ENCODE measurements at regions not wholly inside any gene's neighbourhood (a gene's known extent, or its start where the extent isn't known, plus 50 kb on each side); places are given as distances from the start of the nearest gene placed in this dataset.

GRCh38 chr14:26209699-26210098 is 388.1 kb downstream of the NOVA1 start:
- DNase-seq (ENCODE audit: low read depth) = no peak
- TF ChIP-seq, protein P1, sequence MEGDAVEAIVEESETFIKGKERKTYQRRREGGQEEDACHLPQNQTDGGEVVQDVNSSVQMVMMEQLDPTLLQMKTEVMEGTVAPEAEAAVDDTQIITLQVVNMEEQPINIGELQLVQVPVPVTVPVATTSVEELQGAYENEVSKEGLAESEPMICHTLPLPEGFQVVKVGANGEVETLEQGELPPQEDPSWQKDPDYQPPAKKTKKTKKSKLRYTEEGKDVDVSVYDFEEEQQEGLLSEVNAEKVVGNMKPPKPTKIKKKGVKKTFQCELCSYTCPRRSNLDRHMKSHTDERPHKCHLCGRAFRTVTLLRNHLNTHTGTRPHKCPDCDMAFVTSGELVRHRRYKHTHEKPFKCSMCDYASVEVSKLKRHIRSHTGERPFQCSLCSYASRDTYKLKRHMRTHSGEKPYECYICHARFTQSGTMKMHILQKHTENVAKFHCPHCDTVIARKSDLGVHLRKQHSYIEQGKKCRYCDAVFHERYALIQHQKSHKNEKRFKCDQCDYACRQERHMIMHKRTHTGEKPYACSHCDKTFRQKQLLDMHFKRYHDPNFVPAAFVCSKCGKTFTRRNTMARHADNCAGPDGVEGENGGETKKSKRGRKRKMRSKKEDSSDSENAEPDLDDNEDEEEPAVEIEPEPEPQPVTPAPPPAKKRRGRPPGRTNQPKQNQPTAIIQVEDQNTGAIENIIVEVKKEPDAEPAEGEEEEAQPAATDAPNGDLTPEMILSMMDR (conservative IDR thresholded peaks at IDR 0.05; ENCODE audit: low read depth, low read length) = no peak

DNA sequence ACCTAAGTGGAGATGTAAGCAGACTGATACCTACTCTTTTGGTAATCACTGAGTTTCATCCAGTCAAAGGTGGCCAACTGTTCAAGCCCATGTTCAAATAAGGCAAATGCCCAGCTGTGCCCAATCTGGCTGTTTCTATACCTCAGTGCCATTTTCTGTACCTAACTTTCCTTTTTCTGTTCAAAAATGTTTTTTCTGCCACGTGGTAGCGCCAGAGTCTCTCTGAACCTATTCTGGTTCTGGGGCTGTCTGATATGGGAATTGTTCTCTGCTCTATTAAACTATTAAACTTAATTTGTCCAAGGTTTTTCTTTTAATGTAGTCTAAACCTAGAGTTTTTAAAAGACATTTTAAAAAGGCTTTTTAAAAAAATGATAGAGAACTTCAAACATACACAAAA is 391.2 kb downstream of the NOVA1 start:
- no peak for DNase-seq (ENCODE audit: low read depth)
- TF ChIP-seq, protein P1 (conservative IDR thresholded peaks at IDR 0.05; ENCODE audit: low read depth, low read length) = no peak

More at GRCh38 chr14:26209699-26210098, 388.1 kb downstream of the NOVA1 start:
- no peak overlapping the region for H3K4me3 ChIP-seq (ENCODE audit: low read depth, low read length)

DNA sequence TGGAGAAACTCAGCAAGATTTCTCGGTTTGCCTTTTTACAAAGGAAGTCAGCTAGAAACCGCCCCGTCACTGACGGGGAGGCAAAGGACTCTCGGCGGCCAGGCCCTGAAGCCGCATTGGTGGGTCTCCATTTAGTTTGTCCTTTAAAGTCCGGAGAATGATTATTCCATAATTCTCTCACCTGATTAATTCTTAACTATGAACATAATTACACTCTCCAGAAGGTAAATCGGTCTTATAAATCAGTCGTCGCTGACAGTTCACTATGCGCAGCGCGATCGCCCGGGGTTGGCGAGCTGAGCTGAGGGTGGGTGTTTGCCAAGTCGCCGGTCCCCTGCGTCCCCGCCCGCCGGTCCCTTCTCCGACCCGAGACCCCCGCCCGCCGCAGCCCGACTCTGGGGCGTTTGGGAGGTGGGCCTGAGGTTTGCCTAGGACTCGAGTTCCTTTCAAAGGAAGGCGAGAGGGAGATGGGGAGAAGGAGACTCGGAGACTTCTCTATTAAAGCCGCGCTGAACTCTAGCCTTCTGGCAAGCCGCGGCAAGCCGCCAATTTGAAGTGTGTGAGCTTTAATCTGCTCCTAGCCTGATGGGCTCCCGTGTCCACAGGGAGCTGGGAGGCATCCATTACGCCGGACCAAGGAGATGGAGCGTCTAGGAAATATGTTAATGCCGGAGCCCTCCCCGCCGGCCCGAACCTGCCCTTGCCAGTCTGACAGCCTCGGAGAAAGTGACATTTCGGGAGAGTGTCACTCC is 392.9 kb downstream of the NOVA1 start:
- TF ChIP-seq, protein P1 (conservative IDR thresholded peaks at IDR 0.05; ENCODE audit: low read depth, low read length) = no peak
- H3K4me3 ChIP-seq (ENCODE audit: low read depth, low read length) = peak overlapping the region; percentile 56
- no peak for DNase-seq (ENCODE audit: low read depth)

More for the DNA sequence above, 391.2 kb downstream of the NOVA1 start:
- no peak overlapping the region for H3K4me3 ChIP-seq (ENCODE audit: low read depth, low read length)

DNA sequence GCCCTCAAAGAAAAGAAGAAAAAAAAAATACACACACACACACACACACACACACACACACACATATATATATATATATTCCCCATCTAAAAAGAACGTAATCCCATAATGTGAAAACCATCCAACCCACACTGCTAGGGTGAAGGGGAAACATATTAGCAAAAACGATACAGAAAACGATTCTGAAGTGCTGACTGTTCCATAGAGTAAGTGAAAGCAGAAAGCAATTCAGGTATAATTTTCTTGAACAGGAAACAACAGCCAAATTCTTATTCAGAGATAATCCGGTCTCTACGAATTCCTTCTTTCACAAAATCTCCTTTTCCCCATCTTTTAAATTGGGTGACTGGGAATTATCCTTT is 393.5 kb downstream of the NOVA1 start:
- DNase-seq (ENCODE audit: low read depth) = no peak
- H3K4me3 ChIP-seq (ENCODE audit: low read depth, low read length) = peak overlapping the region; percentile 56
- TF ChIP-seq, protein P1 (conservative IDR thresholded peaks at IDR 0.05; ENCODE audit: low read depth, low read length) = no peak

DNA sequence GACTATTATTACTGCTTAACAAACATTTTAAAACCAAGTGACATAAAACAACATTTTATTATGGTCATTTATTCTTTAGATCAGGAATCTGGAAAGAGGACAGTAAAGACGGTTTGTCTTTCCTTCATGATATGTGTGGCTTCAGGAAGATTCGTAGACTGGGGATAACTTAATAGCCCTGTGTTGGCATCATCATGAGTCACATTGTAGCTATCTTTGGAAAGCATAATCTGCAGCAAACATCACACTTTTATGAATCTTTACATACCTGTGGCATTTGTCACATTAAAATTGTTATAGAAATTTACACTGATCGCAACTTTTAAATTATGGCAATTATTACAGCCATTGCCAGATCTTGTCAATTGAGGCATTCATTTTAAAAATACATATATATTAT is 397.1 kb downstream of the NOVA1 start:
- H3K4me3 ChIP-seq (ENCODE audit: low read depth, low read length) = no peak overlapping the region
- TF ChIP-seq, protein P1 (conservative IDR thresholded peaks at IDR 0.05; ENCODE audit: low read depth, low read length) = no peak
- no peak for DNase-seq (ENCODE audit: low read depth)

DNA sequence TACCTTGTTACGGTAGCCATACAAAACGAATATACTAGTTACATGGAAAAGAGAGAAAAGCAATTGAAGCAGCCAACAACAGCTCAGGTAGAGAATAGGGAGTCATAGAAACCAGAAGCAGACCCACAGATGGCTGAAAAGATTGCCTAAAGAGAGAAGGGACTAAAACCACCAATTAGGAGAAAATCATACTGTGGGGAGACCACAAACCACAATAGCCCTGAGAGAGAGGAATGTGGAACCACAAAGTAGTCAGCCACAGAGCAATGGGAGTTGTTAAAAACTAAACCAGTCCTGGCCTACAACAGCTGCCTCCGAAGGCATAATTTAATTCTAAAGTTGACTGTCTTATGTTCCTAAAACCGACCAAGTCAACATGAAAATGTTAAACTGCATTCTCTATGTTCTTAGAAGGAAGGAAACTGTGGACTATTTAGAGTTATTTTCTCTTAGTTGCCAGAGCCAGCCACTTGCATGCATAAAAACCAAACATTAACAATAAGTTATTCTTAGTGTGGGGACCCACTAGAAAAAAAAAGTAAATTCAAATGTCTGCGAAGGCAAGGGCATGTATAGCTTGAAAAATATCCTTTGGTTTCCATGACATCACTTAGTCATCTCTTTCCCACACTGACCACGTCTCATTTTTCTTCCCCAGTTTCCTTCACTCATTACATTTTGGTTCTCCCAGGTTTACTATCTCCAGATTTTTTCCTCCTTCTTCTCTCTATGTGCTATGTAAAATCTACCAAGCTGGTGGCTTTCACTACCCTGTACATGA is 398.1 kb downstream of the NOVA1 start:
- peak; percentile 26 for DNase-seq (ENCODE audit: low read depth)
- TF ChIP-seq, protein P1 (conservative IDR thresholded peaks at IDR 0.05; ENCODE audit: low read depth, low read length) = no peak
- H3K4me3 ChIP-seq (ENCODE audit: low read depth, low read length) = no peak overlapping the region
